A549 (cell line): ENCODE measurements at regions not wholly inside any gene's neighbourhood (a gene's known extent, or its start where the extent isn't known, plus 50 kb on each side); places are given as distances from the start of the nearest gene placed in this dataset.

Experiments used
- ATAC-seq, 2 experiments: fragments of 200-7000 bp in 1 of 2; fragments of >200 bp in 1 of 2; cut with Nextera tagmentation in 1 of 2; cut with Tn5 transposase in 1 of 2; 3 replicates each; pipeline versions ENCODE4 v1.8.0 to v1.9.1; 2018 to 2020; ENCODE audit warnings: mild to moderate bottlenecking in 1 of 2, moderate library complexity in 1 of 2
- CTCF ChIA-PET: fragments of 300-600 bp; sonication (Branson Sonifier 250); formaldehyde crosslinking; extraction: SDS; loops from one replicate; lab custom pipeline; 2021; ENCODE audit warnings: antibody characterized with exemption, inconsistent platforms; lab: Yijun Ruan, JAX
- POLR2A ChIA-PET: fragments of 350-600 bp; formaldehyde crosslinking; extraction: SDS; loops from one replicate; lab custom pipeline; 2021; ENCODE audit warnings: antibody characterized with exemption, inconsistent platforms; lab: Yijun Ruan, JAX
- DNase-seq, 2 experiments: peaks; one replicate each; pipeline versions ENCODE4 v3.0.0 to v3.0.0-alpha.2; 2011 to 2016; ENCODE audit warnings: low read depth in 1 of 2, low spot score in 1 of 2
- FAIRE-seq: peaks from 2 replicates; lab custom pipeline; 2011; peaks lifted over from hg19 to GRCh38; lab: Jason Lieb, UNC
- H3K27ac ChIP-seq, 2 experiments: fragments of >200 bp; sonication (Bioruptor Twin); formaldehyde crosslinking; 3 replicates each; pipeline ENCODE4 v1.5.1; 2016 to 2017
- H3K4me1 ChIP-seq: fragments of >200 bp; sonication (Bioruptor Twin); formaldehyde crosslinking; 3 replicates; pipeline ENCODE4 v1.6.1; 2016
- H3K4me2 ChIP-seq: fragments of >200 bp; sonication (Bioruptor Twin); formaldehyde crosslinking; 3 replicates; pipeline ENCODE4 v1.6.1; 2016
- H3K4me3 ChIP-seq: fragments of >200 bp; sonication (Bioruptor Twin); formaldehyde crosslinking; 3 replicates; pipeline ENCODE4 v1.5.1; 2016
- H3K9me3 ChIP-seq: fragments of >200 bp; sonication (Bioruptor Twin); formaldehyde crosslinking; 3 replicates; pipeline ENCODE4 v1.6.1; 2016
- ATOH8 ChIP-seq: fragments of 250-450 bp; sonication (Bioruptor Pico); IDR thresholded peaks from 2 replicates; pipeline ENCODE4 v1.5.0; 2020; ENCODE audit warnings: low read depth, mild to moderate bottlenecking, moderate library complexity
- BCL3 ChIP-seq: fragments of >200 bp; sonication (Bioruptor Twin); formaldehyde crosslinking; IDR thresholded peaks from 3 replicates; pipeline ENCODE4 v1.6.1; 2016
- CHD2 ChIP-seq: fragments of 150-350 bp; IDR thresholded peaks from 2 replicates; pipeline ENCODE4 v1.6.1; 2014; ENCODE audit warnings: low read length; ENCODE audit not compliant: partially characterized antibody
- CHD4 ChIP-seq: fragments of 200-600 bp; sonication (generic); IDR thresholded peaks from 2 replicates; pipeline ENCODE4 v1.6.1; 2016; ENCODE audit warnings: antibody characterized with exemption, mild to moderate bottlenecking, borderline replicate concordance
- EHMT2 ChIP-seq: fragments of 200-600 bp; sonication (generic); IDR thresholded peaks from 2 replicates; pipeline ENCODE4 v1.6.1; 2016; ENCODE audit warnings: antibody characterized with exemption, low read depth, mild to moderate bottlenecking, moderate library complexity
- ELK1 ChIP-seq: fragments of 150-350 bp; IDR thresholded peaks from 2 replicates; pipeline ENCODE4 v1.6.1; 2014; ENCODE audit warnings: low read depth, mild to moderate bottlenecking, low read length
- EP300 ChIP-seq, 2 experiments: fragments of >200 bp; sonication (Bioruptor Twin); formaldehyde crosslinking; IDR thresholded peaks; 2 replicates in 1 of 2; 3 replicates in 1 of 2; pipeline ENCODE4 v1.6.1; 2016 to 2017
- ESRRA ChIP-seq: fragments of 150-350 bp; IDR thresholded peaks from 2 replicates; pipeline ENCODE4 v1.6.1; 2014; ENCODE audit warnings: mild to moderate bottlenecking, low read length, borderline replicate concordance
- FOSB ChIP-seq: fragments of 250-450 bp; sonication (Bioruptor Pico); IDR thresholded peaks from 2 replicates; pipeline ENCODE4 v1.5.0; 2020; ENCODE audit warnings: mild to moderate bottlenecking, moderate library complexity
- HMGXB4 ChIP-seq: fragments of 250-450 bp; sonication (Bioruptor Pico); IDR thresholded peaks from 2 replicates; pipeline ENCODE4 v1.5.0; 2021; ENCODE audit warnings: mild to moderate bottlenecking, moderate library complexity, borderline replicate concordance
- JUN ChIP-seq, 2 experiments: fragments of >200 bp; sonication (Bioruptor Twin); formaldehyde crosslinking; IDR thresholded peaks; 2 replicates in 1 of 2; 3 replicates in 1 of 2; pipeline ENCODE4 v1.6.1; 2016 to 2017
- KDM1A ChIP-seq: fragments of 200-600 bp; sonication (generic); IDR thresholded peaks from 2 replicates; pipeline ENCODE4 v1.6.1; 2016; ENCODE audit warnings: low read depth, mild to moderate bottlenecking
- MAX ChIP-seq: IDR thresholded peaks from 2 replicates; pipeline ENCODE4 v1.6.1; 2012
- PBX3 ChIP-seq: IDR thresholded peaks from 2 replicates; pipeline ENCODE4 v1.6.1; 2012
- PHF8 ChIP-seq: fragments of 200-600 bp; sonication (generic); IDR thresholded peaks from 2 replicates; pipeline ENCODE4 v1.6.1; 2016; ENCODE audit warnings: low read depth, mild to moderate bottlenecking, antibody characterized with exemption, moderate library complexity, borderline replicate concordance
- POLR2A ChIP-seq: IDR thresholded peaks from 2 replicates; pipeline ENCODE4 v1.6.1; 2012; ENCODE audit warnings: mild to moderate bottlenecking, low read length
- POLR2AphosphoS2 ChIP-seq: conservative IDR thresholded peaks from 2 replicates; pipeline ENCODE4 v1.6.1; 2012; ENCODE audit warnings: low read length, improper control_type of control experiment, inconsistent platforms
- RAD21 ChIP-seq, 2 experiments: fragments of >200 bp in 1 of 2; sonication (Bioruptor Twin) in 1 of 2; formaldehyde crosslinking in 1 of 2; IDR thresholded peaks in 1 of 2; conservative IDR thresholded peaks in 1 of 2; 2 replicates in 1 of 2; 3 replicates in 1 of 2; pipeline ENCODE4 v1.6.1; 2012 to 2018; ENCODE audit warnings: inconsistent platforms in 1 of 2
- RARB ChIP-seq: fragments of 250-450 bp; sonication (Bioruptor Pico); IDR thresholded peaks from 2 replicates; pipeline ENCODE4 v1.8.0; 2021; ENCODE audit warnings: mild to moderate bottlenecking, moderate library complexity
- REST ChIP-seq: fragments of 200-600 bp; sonication (generic); IDR thresholded peaks from 2 replicates; pipeline ENCODE4 v1.6.1; 2016; ENCODE audit warnings: antibody characterized with exemption, mild to moderate bottlenecking, moderate library complexity
- RFX5 ChIP-seq: fragments of 450-650 bp; IDR thresholded peaks from 2 replicates; pipeline ENCODE4 v1.7.1; 2014; ENCODE audit warnings: antibody characterized with exemption, mild to moderate bottlenecking, moderate library complexity
- RNF2 ChIP-seq: fragments of 200-600 bp; sonication (generic); IDR thresholded peaks from 2 replicates; pipeline ENCODE4 v1.6.1; 2016; ENCODE audit warnings: low read depth, mild to moderate bottlenecking, antibody characterized with exemption, moderate library complexity, borderline replicate concordance
- SMC3 ChIP-seq: fragments of >200 bp; sonication (Bioruptor Twin); formaldehyde crosslinking; IDR thresholded peaks from 3 replicates; pipeline ENCODE4 v1.6.1; 2018; ENCODE audit warnings: inconsistent platforms
- TFCP2L1 ChIP-seq: fragments of 250-450 bp; sonication (Bioruptor Pico); IDR thresholded peaks from 2 replicates; pipeline ENCODE4 v1.5.0; 2021; ENCODE audit warnings: mild to moderate bottlenecking
- TP53 ChIP-seq: fragments of 250-450 bp; sonication (Bioruptor Pico); IDR thresholded peaks from 2 replicates; pipeline ENCODE4 v1.5.0; 2021; ENCODE audit warnings: mild to moderate bottlenecking, moderate library complexity
- USF2 ChIP-seq: fragments of 450-650 bp; IDR thresholded peaks from 2 replicates; pipeline ENCODE4 v1.6.1; 2014; ENCODE audit warnings: antibody characterized with exemption
- ZNF302 ChIP-seq: fragments of 250-450 bp; sonication (Bioruptor Pico); IDR thresholded peaks from 2 replicates; pipeline ENCODE4 v1.9.0; 2021; ENCODE audit warnings: inconsistent platforms, mild to moderate bottlenecking, moderate library complexity
- WGBS: methylation state at CpG from one replicate; pipeline ENCODE4 v1.1.6; 2017; ENCODE audit errors: missing lambda C conversion rate; 5-methylcytosine and 5-hydroxymethylcytosine counted together

- no peak for DNase-seq
- POLR2A ChIA-PET: no interaction called here
- Histone ChIP-seq H3K4me2 (no peak overlapping the region), H3K4me1 (no peaks in the 10 kb centered on the region), H3K9me3 (no peaks in the 10 kb centered on the region), H3K4me3 (no peak overlapping the region), H3K27ac (no peak overlapping the region)
- CTCF ChIA-PET: interaction anchor here (0.8 to 2.0 kb wide), 3 partner anchors 14 to 129 kb away, joined by 3 to 6 read pairs (median 5); no protein-coding TSS in a partner anchor
- no peak for ATAC-seq
- TF ChIP-seq POLR2AphosphoS2 (no peak), KDM1A (no peak), EP300 (IDR thresholded peaks at IDR 0.05) (no peak), TFCP2L1 (CRISPR knock-in tag) (no peak), CHD4 (no peak), EHMT2 (no peak), RARB (CRISPR knock-in tag) (no peak), PHF8 (no peak), RAD21 (conservative IDR thresholded peaks at IDR 0.05 in 1 of 2, IDR thresholded peaks at IDR 0.05 in 1 of 2) (no peak), RFX5 (no peak), REST (no peak), POLR2A (no peak), ESRRA (no peak)
- 90% methylated on average over 5 of the region's 5 CpGs for WGBS
- no peak for FAIRE-seq
Observed at GRCh38 chr10:2914741-2915140, 152.6 kb upstream of the PFKP start.

- H3K4me3 ChIP-seq: no peak overlapping the region
- CTCF ChIA-PET: interaction anchor here (1.8 to 2.0 kb wide), 2 partner anchors 15 to 130 kb away, joined by 6 to 7 read pairs; no protein-coding TSS in a partner anchor
- TF ChIP-seq POLR2A: no peak
- TF ChIP-seq SMC3: no peak
- TF ChIP-seq HMGXB4: no peak
- no peak for TF ChIP-seq USF2
- TF ChIP-seq ELK1: no peak
- no peak for TF ChIP-seq TP53
- TF ChIP-seq PBX3: no peak
- TF ChIP-seq FOSB (CRISPR knock-in tag): no peak
- no peak for TF ChIP-seq ATOH8 (CRISPR knock-in tag)
- TF ChIP-seq RNF2: no peak
- no peak for TF ChIP-seq RFX5
- no peak for TF ChIP-seq JUN (IDR thresholded peaks at IDR 0.05)
- TF ChIP-seq ZNF302 (CRISPR knock-in tag): no peak
- no peak for TF ChIP-seq MAX
- no peak for TF ChIP-seq CHD2
- no peak for TF ChIP-seq EHMT2
- TF ChIP-seq BCL3: no peak
Observed at GRCh38 chr10:2913474-2913873, 153.9 kb upstream of the PFKP start.

More at GRCh38 chr10:2913474-2913873, 153.9 kb upstream of the PFKP start:
- Histone ChIP-seq H3K4me1 (no peaks in the 10 kb centered on the region), H3K27ac (no peak overlapping the region), H3K4me2 (no peak overlapping the region), H3K9me3 (no peaks in the 10 kb centered on the region)
- ATAC-seq (no peak), DNase-seq (no peak), FAIRE-seq (no peak)
- WGBS: 18% methylated on average over 4 of the region's 4 CpGs
- POLR2A ChIA-PET: no interaction called here
